GM11168 (cell line): ENCODE measurements at regions not wholly inside any gene's neighbourhood (a gene's known extent, or its start where the extent isn't known, plus 50 kb on each side); places are given as distances from the start of the nearest gene placed in this dataset.

Source experiments
- in situ Hi-C: fragments of 300-500 bp; cut with MboI; formaldehyde crosslinking; loops from one replicate; pipeline ENCODE4 v1.12.0; 2022; ENCODE audit warnings: low sequenced_read_pairs; ENCODE audit not compliant: unreplicated experiment

DNA sequence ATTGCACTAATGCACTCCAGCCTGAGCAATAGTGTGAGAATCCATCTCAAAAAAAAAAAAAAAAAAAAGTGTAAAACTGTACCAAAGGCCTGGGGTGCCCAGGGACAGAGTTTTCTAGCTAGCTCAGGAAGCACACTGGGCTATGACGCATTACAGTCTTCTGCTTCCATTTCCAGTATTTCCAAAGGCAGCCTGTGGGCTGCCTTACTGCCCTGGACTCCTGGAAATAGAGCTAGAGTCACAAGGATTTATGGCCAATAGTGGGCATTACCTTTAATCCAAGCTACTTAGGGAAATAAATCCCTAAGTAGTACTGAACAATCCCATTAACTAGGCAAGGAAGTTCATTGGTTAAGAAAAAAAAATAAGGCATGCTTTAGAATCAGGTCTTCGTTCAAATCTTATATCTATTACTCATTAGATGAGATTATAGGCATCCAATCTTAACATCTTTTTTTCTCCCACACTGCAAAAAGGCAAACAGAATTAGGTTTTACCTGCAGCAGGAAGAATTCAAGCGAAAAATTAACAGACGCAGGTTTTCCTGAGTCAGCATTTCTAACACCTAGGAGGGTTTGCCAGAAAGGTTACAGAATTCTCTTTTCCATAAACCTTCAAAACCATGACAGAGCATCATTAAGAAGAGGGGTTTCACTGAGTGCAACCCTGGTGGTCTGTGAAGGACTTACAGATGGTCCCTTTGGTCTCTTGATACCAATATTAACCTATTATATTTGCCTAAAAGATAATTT lies 85.6 kb upstream of the CCDC112 start:
- in situ Hi-C loops: no loop called here

DNA sequence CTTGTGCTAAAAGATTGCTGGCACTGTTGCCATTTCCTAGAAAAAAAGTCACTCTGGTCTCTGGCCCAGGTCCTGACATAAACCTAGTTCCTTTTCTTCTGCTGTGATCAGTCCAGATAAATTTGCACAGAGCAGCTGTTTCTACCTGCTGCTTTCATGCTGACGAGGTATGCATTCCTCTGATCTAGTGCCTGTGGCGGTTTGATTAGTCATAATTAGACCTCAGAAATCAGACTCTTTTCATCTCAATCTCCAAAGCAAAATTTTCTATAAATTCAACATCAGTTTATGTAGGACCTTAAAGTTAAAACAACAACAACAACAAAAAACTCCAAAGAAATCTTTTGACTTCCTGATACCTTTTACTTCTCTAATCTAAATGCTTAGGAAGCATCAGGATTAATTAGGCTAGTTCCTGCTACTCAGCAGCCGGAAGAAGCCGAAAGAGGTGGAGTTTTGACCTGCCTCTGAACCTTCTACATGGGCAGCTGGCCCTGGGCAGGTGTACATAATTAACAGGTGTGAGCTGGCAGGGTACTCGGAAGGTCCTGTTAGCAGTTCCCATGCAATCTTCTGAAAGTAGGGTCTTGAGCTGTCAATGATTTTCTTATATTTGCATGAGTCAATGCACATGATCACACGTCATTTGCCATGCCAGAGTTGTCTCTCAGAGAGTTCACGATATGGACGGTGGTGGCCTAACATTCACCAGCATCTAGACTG lies 83.3 kb upstream of the CCDC112 start:
- in situ Hi-C loops: no loop called here

DNA sequence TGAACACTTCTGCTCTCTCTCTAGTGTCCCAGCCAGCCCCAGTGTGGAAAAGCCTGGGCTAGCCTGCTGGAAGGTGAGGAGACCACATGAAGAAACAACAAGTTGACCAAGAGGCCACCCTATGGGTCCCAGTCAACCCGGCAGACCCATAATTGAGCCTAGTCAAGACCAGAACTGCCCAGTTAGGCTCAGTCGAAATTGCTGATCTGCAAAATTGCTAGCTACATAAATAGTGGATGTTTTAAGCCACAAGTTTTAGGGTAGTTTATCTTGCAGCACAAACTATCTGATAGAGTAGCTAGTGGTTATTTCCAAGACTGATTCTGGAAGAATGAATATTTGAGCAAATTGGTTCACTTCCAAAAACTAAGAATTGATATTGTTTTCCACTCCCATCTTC lies 82.3 kb upstream of the CCDC112 start:
- in situ Hi-C loops: no loop called here

DNA sequence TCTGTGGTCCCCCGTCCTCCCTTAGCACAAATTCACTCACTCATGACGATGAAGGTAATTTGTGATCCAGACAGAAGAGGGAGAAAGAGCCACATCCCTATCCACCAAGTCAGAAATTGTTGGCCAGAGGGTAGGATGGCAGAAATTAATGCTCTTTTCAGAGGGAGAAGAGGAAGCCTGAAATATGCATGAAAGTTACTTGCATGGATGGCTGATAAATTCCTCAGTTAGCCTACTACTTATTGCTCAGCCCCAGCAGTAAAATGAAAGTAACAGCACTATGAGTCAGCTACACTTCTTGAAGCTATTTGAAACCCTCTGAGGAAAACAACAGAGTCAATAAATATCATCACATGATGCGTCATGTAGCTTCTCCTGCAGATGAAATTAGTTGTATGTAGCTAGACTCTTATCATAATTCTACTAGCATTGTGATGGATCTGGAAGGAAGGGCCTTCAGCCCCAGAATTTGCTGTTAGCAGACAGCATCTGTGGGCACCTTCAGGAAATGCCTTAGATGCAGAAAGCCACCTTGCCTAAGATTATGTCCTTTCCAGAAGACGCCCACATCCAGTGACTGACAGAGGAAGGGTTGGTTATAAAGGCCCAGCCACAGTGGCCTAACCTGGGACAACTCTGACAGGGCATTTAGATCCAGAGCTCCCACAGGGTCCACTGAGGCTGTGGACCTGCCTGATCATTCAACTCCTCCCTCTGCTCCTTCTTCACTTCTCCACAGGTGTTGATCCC lies 81.2 kb upstream of the CCDC112 start:
- in situ Hi-C loops: no loop called here

DNA sequence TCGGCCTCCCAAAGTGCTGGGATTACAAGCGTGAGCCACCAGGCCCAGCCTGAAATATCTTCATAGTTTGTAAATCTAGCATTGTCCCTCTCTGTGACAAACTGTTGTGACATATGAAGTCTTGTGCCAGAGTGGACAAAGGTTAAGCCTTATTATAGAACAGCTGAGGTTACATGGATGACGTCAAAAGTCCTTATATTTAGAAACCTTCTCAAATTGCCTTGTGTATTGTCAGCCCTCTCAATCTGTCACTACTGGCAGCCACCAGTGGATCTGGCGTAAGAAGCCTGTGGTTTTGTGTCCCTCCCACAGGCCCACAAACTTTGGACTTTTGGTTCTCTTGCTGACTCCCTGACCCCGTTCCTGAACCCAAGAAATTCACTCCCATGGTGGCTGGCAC lies 79.4 kb upstream of the CCDC112 start:
- in situ Hi-C loops: no loop called here

DNA sequence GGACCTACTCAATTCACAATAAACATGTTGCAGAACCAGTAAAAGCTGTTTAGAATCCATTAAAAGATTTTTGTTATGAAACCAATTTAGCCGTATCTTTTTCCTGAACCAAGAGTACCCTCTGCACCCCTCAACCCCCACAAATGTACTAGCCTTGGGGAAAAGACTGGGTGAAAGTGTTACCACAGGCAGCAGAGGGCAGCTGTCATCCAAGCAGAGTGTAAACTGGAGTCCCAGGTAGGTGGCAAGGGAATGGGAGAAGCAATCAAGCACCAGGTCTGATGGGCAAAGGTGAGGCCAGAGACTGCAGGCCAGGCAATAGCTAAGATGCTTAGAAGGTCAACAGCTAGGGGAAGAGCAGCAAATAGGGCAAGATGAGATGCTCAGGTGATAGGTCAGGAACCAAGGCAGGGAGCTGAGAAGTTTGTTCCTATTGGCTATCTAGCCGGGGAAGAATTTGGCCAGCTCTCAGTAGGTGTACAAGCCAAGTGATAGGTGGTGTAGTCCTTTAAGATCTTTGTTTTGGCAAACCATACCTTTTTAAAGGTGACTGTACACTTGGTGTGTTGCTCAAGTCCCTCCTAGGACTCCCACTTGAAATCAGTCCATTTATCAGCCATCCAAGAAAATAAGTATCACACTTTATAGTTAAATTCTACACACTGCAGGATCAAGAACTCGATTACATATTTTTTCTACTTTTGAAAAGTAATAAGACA lies 77.8 kb upstream of the CCDC112 start:
- in situ Hi-C loops: no loop called here

DNA sequence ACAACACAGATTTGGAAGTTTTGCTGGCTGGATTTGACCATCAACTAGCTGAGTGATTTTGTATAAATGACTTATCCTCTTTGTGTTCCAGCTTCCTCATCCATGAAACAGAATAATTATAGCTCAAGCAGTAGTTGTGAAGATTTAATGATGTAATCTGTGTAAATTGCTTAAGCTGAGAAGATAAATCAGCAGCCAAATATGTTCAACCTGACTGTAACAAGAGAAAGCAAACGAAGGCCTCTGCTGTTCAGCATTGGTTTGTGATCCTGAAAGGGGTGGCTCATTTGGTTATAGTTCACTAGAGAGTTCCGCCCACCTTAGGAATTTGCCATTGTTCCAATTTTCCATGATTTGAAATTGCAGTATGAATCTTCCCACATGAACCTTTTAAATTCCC lies 75.7 kb upstream of the CCDC112 start:
- in situ Hi-C loops: no loop called here

DNA sequence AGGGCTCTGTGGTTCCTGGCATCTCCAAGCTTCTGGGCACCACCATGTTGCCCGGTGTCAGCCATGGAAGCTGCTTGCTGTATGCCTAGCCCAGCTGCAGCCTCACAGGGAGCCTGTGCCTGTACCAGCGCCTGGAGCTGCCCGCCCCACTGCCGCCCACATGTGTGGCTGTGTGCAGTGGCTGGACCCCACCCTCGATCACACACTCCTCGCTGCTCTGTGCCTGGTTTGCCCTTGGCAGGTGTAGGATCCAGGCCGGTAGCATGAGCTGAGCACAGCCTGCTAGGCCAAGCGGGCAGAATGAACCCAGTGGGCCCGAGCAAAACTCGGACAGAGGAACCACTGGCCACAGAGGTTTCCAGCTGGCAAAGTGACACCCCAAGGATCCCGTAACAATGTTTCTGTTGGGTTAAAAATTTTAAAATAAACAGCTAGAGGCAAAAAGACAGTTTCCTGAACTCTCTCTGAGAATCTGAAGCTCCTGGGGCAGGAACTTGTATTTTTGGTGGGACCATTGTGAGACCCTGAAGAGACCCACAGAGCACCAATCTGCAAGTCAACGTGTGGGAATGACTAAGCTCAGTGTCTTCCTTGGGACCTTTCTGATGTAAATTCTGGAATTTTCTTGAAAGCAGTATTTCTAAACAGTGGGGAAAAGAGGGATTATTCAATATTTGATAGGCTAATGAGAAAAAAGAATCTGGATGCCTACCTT lies 73.1 kb upstream of the CCDC112 start:
- in situ Hi-C loops: no loop called here

DNA sequence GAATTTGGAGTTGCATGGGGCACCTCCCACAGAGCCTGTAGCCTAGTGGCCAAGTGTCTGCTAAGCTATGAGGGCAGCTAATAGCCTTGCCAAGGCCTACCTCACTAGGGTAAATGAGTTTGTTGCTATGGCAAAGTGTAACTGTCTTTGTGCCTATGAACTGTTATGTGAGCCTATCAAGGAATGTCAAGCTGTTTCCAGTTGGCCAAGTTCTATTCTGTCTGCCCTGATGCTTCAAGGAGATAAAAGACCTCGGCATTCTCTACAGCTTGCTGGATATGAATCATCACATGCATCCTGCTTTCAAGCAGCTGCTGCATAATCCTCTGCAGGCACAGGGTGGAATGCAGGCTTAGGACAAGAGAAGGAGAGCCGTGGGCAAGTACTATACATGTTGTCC lies 69.8 kb upstream of the CCDC112 start:
- in situ Hi-C loops: no loop called here

DNA sequence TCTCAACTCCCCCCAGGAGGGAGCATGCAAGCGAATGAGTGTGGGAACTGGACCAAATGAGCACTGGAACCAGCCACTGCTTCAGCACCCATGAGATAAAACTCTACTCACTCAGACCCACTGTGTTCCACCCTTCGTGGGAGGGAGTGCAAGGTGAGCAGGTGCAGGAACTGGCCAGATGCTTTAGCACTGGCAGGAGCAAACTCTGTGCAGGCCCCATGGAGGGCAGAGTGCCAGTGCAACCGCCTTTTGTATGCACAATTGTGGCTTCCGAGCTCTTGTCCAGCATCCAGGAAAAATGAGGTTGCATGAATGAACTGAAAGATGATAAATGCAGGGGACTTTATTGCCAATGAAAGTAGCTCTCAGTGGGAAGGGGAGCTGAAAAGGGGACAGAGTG lies 67.4 kb upstream of the CCDC112 start:
- in situ Hi-C loops: loop anchor here (5.0 kb wide), 1 partner anchor 42 kb away; no protein-coding TSS in a partner anchor

DNA sequence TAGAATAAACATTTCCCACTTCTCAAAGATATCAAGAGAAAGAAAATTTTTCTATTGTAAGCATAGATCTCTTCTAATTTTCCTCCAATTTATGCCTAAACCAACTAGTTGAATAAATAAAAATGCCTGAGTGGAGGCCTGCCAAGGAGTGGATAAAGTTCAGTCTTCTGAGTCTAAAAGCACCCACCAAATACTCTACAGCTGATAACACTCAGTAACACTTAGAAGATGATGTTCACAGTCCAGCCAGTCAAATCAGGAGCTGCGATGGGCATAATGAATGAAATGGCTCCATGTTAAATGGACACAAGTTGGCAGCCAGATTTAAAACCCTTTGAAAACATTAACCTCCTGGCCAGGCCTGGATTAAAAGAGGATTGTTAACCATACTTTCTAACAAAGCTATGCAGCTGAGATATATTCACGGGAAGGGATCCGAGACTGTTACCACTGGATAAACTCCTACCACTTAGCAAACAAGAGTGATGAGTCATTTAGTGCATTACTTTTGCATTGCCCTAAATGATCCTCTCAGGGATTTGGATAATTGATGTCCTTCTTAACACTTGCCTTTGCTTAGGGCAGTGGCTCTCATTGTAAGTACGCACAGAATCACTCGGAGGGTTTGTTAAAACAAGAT lies 63.7 kb upstream of the CCDC112 start:
- in situ Hi-C loops: loop anchor here (5.0 kb wide), 1 partner anchor 38 kb away; no protein-coding TSS in a partner anchor

DNA sequence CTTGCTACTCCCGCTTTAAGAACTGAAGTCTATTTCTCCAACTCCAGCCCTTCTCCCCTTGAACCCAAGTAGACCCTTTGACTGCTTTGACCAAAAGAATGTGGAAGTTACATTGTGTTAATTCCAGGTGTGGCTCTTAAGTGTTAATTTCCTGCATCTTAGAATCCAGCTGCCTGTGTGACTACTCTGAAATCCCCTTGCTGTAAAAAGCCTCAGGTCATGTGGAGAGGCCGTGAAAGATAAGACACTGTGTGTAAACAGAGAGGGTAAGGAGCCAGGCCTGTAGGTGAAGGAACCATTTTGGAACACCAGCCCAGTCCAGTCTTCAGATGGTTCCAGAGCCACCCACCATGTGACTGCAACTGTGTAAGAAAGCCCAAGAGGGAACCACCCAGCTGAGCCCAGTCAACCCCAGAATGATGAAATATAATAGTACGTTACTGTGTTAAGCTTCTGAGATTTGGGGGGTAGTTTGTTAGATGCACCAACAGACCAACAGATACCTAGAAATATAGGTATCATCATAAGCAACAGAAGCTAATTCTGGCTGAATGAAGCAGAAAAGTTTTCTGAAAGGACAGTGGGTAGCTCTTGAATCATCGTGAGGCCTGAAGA lies 59.4 kb upstream of the CCDC112 start:
- in situ Hi-C loops: no loop called here

DNA sequence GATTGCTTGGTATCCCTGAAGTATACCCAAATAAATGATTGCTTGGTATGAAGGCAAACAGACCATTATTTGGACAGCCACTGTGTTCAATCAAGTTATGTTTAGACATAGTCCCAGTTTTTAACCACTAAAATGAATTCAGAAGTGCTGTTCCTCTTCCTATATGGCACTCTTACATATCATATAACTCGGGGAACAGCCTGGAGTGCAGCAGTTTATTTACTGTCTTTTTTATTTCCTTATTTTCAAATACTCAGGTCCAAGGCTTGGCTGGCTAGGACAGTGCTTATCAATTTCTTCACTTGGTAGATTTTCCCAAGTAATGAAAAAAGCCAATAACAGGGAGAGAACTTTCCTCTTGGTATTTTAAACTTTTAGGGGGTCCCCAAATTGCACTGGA lies 58.6 kb upstream of the CCDC112 start:
- in situ Hi-C loops: no loop called here

DNA sequence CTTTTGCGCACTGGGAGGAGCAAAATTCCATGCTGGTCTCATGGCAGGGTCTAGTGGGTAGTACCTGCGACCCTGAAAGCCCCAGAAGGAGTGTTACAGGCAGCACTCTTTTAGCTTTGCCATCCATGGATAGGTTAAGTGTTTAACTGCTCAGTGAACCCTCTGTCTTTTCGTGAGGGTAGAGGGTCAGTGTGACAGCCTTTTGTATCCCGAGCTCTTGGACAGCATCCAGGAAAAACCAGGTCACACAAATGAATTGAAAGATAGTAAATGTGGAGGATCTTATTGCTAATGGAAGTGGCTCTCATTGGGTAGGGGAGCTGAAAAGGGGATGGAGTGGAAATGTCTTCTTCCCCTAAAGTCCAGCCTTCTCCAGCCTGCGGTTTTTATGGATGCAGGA lies 57.8 kb upstream of the CCDC112 start:
- in situ Hi-C loops: no loop called here

DNA sequence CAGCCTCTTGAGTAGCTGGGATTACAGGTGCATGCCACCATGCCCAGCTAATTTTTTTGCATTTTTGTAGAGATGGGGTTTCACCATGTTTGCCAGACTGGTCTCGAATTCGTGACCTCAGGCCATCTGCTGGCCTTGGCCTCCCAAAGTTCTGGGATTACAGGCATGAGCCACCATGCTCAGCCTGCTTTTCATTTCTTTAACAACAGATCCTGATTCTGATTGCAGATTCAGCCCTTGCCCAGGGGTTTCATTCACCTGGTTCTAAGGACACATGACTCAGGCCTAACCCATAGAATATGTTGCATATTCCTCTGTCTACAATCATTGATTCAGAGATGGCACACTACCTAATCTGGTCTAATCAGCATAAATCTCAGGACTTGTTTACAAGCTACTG lies 56.1 kb upstream of the CCDC112 start:
- in situ Hi-C loops: no loop called here

DNA sequence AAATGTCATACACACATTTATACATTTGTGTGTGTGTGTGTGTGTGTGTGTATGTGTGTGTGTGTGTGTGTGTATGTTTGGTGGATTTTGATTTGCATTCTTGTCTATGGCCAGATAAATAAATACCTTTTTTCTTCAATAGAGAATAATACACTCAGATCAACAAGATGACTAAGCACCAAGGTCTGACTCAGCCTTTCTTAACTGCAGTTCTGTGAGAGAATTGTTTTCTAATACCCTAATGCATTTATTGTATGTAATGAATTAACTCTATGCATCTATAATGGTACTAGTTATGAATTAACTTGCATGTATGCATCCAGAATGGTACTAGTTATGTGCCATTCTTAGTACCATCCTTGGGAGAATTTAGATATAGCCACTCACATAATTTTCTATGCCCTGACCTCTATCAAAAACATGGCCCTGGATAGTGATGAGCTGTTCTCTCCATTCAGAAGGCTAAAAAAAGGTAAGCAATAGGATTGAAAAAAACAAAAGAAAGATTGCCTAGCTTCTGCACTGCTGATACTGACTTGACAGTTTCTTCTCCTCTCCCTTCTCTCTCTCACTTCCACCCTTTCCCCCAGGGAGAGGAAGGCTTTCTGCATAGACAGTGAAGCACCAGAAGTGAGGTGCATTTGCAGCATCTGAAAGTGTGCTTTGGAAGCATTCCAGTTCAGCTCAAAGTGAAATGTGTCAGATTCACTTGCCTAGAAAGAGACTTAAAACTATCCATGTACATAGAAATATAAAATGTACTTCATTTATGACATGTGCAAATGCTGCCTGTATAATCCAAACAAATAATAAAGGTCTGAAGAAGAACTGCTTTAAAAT lies 55.1 kb upstream of the CCDC112 start:
- in situ Hi-C loops: no loop called here

DNA sequence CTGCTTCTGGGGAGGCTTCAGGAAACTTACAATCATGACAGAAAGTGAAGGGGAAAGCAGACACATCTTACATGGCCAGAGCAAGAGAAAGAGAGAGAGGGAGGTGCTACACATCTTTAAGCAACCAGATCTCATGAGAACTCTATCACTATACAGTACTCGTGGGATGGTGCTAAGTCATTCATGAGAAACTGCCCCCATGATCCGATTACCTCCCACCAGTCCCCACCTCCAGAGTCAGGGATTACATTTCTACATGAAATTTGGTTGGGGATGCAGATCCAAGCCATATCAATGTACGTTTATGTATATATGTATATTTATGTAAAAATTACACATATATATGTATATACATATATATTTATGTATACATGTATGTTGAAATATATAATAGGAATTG lies 54.4 kb upstream of the CCDC112 start:
- in situ Hi-C loops: no loop called here
